Astrocyte of the cerebellum (primary cell): ENCODE measurements at regions not wholly inside any gene's neighbourhood (a gene's known extent, or its start where the extent isn't known, plus 50 kb on each side); places are given as distances from the start of the nearest gene placed in this dataset.

Experiments used
- DNase-seq: peaks from one replicate; pipeline ENCODE4 v3.0.0-alpha.2; 2011; ENCODE audit warnings: low read depth
- H3K4me3 ChIP-seq: 2 replicates; pipeline ENCODE4 v1.5.1; 2011; ENCODE audit warnings: mild to moderate bottlenecking, low read depth, low read length, moderate library complexity
- CTCF ChIP-seq: IDR thresholded peaks from 2 replicates; pipeline ENCODE4 v1.5.1; 2012; ENCODE audit warnings: low read length, low read depth, moderate library complexity, mild to moderate bottlenecking; ENCODE audit errors: missing control alignments
- in situ Hi-C: cut with HindIII; loops from 2 replicates; pipeline ENCODE4 v1.10.0; 2017; ENCODE audit warnings: low sequenced_read_pairs

DNA sequence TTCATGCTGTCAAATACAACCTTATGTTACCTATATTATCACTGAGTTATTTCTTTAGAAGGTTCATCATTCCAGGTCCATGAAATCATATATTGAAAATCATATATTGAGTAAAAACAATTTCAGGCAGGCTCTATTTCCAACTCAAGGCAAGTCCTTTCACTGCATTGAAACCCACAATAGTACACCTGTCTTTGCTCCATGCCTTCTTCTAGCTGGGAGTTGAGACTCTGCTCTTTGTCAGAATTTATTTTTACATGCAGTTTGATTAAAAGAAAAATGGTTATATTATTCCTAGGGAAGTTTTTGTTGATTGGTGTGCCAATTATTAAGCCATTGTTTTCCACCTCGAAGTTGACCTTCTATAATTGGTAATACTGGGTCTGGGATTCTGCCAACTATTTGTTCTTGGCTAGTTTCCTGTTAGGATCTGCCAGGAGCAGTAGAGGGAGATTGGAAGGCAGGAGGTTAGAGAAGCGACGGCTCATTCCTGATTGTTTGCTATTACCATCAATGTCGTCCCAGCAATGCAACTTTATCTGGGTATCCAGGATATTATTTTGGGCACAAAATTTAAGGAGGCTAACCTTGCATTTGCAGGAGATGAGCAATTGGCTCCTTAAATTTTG, 79.5 kb upstream of the MIS18BP1 start:
- no peak for DNase-seq
- in situ Hi-C loops, result no loop called here
- no peak for TF ChIP-seq CTCF
- H3K4me3 ChIP-seq, result no peak overlapping the region

- in situ Hi-C loops, result no loop called here
- TF ChIP-seq CTCF, result no peak
- no peak overlapping the region for H3K4me3 ChIP-seq
- DNase-seq, result no peak
Observed at GRCh38 chr14:45308745-45309397, 55.9 kb upstream of the MIS18BP1 start.
